ENCODE measurements at regions not wholly inside any gene's neighbourhood (a gene's known extent, or its start where the extent isn't known, plus 50 kb on each side); places are given as distances from the start of the nearest gene placed in this dataset.

- no peak for TF ChIP-seq POLR2A (IDR thresholded peaks at IDR 0.05)
- TF ChIP-seq CTCF (IDR thresholded peaks at IDR 0.05): no peak
Observed at GRCh38 chr16:35564148-35564547, 2104.7 kb downstream of the TP53TG3F start.
